Heart left ventricle (tissue), 16 donors: ENCODE measurements at regions not wholly inside any gene's neighbourhood (a gene's known extent, or its start where the extent isn't known, plus 50 kb on each side); places are given as distances from the start of the nearest gene placed in this dataset.

Experiments used
- ATAC-seq, 4 donors: fragments of 200-7000 bp; cut with Tn5 transposase; one replicate each; pipeline ENCODE4 v1.9.1; 2020 to 2022; ENCODE audit warnings: moderate library complexity in 4 of 4, mild to moderate bottlenecking in 3 of 4, moderate number of reproducible peaks in 1 of 4
- DNase-seq, 5 donors: peaks; one replicate each; pipeline ENCODE4 v3.0.0-alpha.2; 2020
- H3K27ac ChIP-seq, 12 donors: fragments of 200-600 bp; sonication (generic) in 4 of 12; one replicate each; pipeline versions ENCODE4 v1.5.0 to v1.8.0; 2016 to 2022; ENCODE audit warnings: mild to moderate bottlenecking in 2 of 12
- H3K27me3 ChIP-seq, 9 donors: fragments of 200-600 bp; sonication (generic) in 2 of 9; one replicate each; pipeline versions ENCODE4 v1.5.1 to v1.8.0; 2016 to 2022; ENCODE audit warnings: mild to moderate bottlenecking in 3 of 9
- H3K36me3 ChIP-seq, 9 donors: fragments of 200-600 bp; sonication (generic) in 2 of 9; one replicate each; pipeline versions ENCODE4 v1.5.0 to v1.8.0; 2018 to 2022; ENCODE audit warnings: mild to moderate bottlenecking in 2 of 9
- H3K4me1 ChIP-seq, 12 donors: fragments of 200-600 bp; sonication (generic) in 4 of 12; one replicate each; pipeline versions ENCODE4 v1.5.0 to v1.8.0; 2016 to 2022; ENCODE audit warnings: mild to moderate bottlenecking in 3 of 12
- H3K4me3 ChIP-seq, 12 donors: fragments of 200-600 bp; sonication (generic) in 4 of 12; one replicate each; pipeline versions ENCODE4 v1.5.0 to v1.8.0; 2017 to 2022; ENCODE audit warnings: mild to moderate bottlenecking in 9 of 12, moderate library complexity in 4 of 12
- H3K9me3 ChIP-seq, 12 donors: fragments of 200-600 bp; sonication (generic) in 4 of 12; one replicate each; pipeline versions ENCODE4 v1.5.0 to v1.8.0; 2016 to 2022; ENCODE audit warnings: mild to moderate bottlenecking in 1 of 12
- POLR2A ChIP-seq, 2 donors: fragments of 450-650 bp; IDR thresholded peaks; one replicate each; pipeline ENCODE4 v1.6.1; 2017; ENCODE audit warnings: antibody characterized with exemption in 2 of 2, mild to moderate bottlenecking in 2 of 2, moderate library complexity in 2 of 2
- WGBS, 4 donors: extraction: QIAGEN DNeasy Blood & Tissue Kit in 2 of 4; methylation state at CpG; one replicate each; pipeline versions ENCODE4 v1.1.5 to v1.1.7; 2013 to 2018; 5-methylcytosine and 5-hydroxymethylcytosine counted together
- intact Hi-C, 10 donors: fragments of 100-400 bp; cut with DNase I; formaldehyde crosslinking; loops; one replicate each; pipeline versions ENCODE4 v1.11.1 to v1.14.2; 2022
- TF ChIP-seq, protein P1 (sequence below), 12 donors: fragments of 200-600 bp; sonication (generic) in 4 of 12; IDR thresholded peaks; one replicate each; pipeline versions ENCODE4 v1.5.0 to v1.8.0; 2018 to 2022; ENCODE audit warnings: antibody characterized with exemption in 12 of 12, mild to moderate bottlenecking in 5 of 12
- donor health status: ischemic (EF 13 %, LVEDD 7.1; RV severe dilation, severe dysfunction).
- donor health status: healthy with polysubstance abuse.
- donor health status: DM: no; HTN: yes; CAD: no.
- donor health status: DM: no; HTN: no; CAD: no.
- donor health status: ischemic (EF 25% LVEDD 6.9; RV normal size, moderate dysfunction).
- donor health status: ischemic (EF 25% LVEDD 5.7; RV mildly dilated, moderate dysfunction).
- donor health status: healthy.
- donor health status: DM: yes; HTN: yes; CAD: no.
- donor health status: ischemic (EF 35%, LVEDD 5.7; RV mildly dilated, moderate dysfunction).
- donor health status: nonischemic (EF 11% LVEDD 7.7; RV severe dilation, severe dysfunction).
- donor health status: DM: yes; HTN: yes; CAD: no.
- donor health status: PGD.
- donor health status: ischemic (EF 29% LVEDD 5.4; RV normal size, mild dysfunction).
- donor health status: nonischemic (EF 23%, LVEDD 6.1; RV moderate dilation, normal function).

DNA sequence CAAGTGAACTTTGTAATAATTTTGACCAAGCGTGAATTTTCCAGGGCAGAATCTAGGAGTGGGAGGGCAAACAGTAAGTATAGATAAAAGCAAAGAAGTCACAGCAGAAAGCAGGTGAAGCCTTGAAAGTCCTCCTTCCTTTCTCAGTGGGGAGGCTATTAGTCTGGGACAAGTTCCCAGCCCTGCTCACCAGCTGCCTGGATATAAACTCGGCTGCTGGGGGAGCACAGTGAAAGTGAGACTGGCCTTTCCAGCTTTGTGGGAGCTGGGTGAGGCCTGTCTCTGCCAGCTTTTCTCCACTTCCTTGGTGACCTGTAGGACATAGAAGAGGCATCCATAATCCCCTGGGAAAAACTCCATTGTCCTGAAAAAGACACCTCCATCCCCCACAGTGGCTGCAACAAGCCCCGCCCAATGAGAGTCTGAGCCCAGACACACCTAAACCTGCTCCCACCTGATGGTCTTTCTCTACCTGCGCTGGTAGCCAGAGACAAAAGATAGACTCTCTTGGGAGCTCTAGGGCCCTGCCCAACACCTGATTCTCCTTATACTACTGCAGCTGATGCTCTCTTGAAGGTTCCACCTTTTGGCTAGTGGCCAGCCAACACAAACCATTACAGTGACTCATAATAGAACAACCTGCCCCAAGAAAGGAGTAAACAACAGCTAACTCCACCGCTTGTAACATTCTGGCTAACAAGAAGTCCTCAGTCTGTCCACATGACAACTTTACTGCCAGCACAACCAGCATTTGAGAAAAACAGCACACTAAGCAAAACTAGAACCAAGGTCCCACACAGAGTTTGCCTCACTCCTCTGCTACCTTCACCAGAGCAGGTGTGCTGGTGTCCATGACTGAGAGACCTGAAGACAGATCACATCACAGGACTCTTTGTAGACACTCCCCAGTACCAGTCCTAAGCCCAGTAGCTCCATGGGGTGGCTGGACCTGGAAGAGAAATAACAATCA lies 252.2 kb upstream of the SLITRK6 start:
- H3K36me3 ChIP-seq, result no peaks in the 10 kb centered on the region
- H3K4me3 ChIP-seq, result no peak overlapping the region
- ATAC-seq (no peak), DNase-seq (no peak)
- H3K9me3 ChIP-seq, result peaks cover 0 to 12% (median 0%) of the 10 kb centered on the region in 12 donors
- no peak overlapping the region for H3K27ac ChIP-seq
- 69 to 81% (median 75%) methylated on average over 4 to 5 of the region's 5 CpGs for WGBS, 4 donors
- no peaks in the 10 kb centered on the region for H3K4me1 ChIP-seq
- H3K27me3 ChIP-seq, result no peaks in the 10 kb centered on the region
- intact Hi-C loops, result no loop called here
- TF ChIP-seq POLR2A (IDR thresholded peaks at IDR 0.05), result no peak
- TF ChIP-seq, protein P1, sequence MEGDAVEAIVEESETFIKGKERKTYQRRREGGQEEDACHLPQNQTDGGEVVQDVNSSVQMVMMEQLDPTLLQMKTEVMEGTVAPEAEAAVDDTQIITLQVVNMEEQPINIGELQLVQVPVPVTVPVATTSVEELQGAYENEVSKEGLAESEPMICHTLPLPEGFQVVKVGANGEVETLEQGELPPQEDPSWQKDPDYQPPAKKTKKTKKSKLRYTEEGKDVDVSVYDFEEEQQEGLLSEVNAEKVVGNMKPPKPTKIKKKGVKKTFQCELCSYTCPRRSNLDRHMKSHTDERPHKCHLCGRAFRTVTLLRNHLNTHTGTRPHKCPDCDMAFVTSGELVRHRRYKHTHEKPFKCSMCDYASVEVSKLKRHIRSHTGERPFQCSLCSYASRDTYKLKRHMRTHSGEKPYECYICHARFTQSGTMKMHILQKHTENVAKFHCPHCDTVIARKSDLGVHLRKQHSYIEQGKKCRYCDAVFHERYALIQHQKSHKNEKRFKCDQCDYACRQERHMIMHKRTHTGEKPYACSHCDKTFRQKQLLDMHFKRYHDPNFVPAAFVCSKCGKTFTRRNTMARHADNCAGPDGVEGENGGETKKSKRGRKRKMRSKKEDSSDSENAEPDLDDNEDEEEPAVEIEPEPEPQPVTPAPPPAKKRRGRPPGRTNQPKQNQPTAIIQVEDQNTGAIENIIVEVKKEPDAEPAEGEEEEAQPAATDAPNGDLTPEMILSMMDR (IDR thresholded peaks at IDR 0.05), result no peak

DNA sequence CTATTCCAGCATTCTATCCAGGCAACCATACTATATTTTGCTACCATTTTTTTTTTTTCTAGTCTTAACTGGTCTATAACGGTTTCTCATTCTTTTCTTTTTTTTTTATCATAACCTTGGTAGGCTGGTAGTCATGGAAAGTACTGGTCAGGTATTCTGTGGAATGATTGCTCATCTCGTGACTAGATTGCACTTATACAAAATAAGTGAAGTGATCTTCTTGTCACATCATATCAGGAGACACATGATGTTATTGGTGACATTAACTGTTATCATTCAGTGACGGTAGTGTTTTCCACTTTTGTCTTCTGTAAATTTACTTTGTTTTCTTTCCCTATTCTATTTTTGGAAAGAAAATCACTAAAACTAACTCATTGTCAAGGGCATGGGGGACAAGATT lies 239.3 kb upstream of the SLITRK6 start:
- DNase-seq, result no peak
- Histone ChIP-seq H3K27ac (no peak overlapping the region), H3K4me1 (no peaks in the 10 kb centered on the region), H3K36me3 (no peaks in the 10 kb centered on the region), H3K4me3 (no peak overlapping the region), H3K27me3 (no peaks in the 10 kb centered on the region), H3K9me3 (peaks cover 0 to 21% (median 0%) of the 10 kb centered on the region in 12 donors)
- intact Hi-C loops, result no loop called here
- TF ChIP-seq POLR2A (IDR thresholded peaks at IDR 0.05), result no peak
- TF ChIP-seq, protein P1 (IDR thresholded peaks at IDR 0.05), result no peak
- no peak for ATAC-seq
- 54 to 65% (median 58%) methylated on average over 3 of the region's 3 CpGs for WGBS, 4 donors

DNA sequence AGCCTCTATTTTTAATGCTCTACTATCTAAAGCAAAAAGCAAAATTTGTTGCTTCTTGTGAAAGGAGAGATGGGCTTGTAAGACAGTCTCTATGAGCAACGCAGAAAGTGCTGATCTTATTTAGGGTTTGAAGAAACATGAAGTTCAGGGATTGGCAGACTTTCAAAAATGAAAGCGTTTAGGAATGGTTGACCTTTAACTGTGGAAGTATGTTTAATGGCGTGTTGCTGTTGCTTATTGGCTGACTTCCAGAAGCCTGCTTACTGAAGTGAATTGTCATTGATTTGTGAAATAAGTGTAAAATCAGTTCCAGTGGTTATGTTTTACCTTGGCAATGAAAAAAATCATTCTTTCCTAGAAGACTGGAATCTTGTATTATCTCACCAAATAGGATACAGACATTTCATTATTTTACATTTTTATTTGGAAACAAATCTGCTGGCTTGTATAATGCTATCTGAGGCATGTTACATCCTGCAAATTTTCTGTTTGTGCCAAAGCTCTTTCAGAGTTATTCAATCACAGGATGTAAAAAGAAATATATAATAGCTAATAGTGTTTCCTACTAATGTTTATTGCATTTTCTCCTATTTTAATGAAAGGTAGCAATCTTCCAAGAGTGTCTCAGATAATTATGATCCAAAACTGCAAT lies 221.3 kb upstream of the SLITRK6 start:
- TF ChIP-seq, protein P1 (IDR thresholded peaks at IDR 0.05), result no peak
- no peak for TF ChIP-seq POLR2A (IDR thresholded peaks at IDR 0.05)
- WGBS, 4 donors, result 3 to 8% (median 5%) methylated on average over 3 of the region's 3 CpGs
- intact Hi-C loops, result no loop called here
- ATAC-seq, result no peak
- peaks cover 0 to 7% (median 0%) of the 10 kb centered on the region in 12 donors for H3K9me3 ChIP-seq
- no peaks in the 10 kb centered on the region for H3K27me3 ChIP-seq
- H3K36me3 ChIP-seq, result no peaks in the 10 kb centered on the region
- no peak overlapping the region for H3K4me3 ChIP-seq
- DNase-seq, result no peak
- H3K4me1 ChIP-seq, result peaks cover 0 to 5% (median 0%) of the 10 kb centered on the region in 12 donors
- H3K27ac ChIP-seq, result no peak overlapping the region

DNA sequence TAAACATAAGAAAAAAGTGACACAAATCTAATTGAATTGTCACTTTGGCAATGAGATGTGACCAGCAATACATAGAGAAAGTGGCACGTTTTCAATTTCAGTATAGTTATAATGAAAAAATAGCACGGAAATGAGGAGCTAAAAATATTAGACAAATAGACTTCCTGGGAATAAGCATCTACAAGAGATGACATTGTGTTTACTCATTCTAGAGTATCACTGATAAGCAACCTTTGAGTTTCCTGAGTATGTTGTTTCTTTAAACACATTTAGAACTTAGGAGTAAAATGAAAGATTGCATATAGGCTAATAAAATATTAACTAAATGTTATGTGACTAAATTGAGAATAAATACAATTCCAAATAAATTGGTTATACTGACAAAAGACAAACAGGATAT lies 207.1 kb upstream of the SLITRK6 start:
- ATAC-seq (no peak), DNase-seq (no peak)
- TF ChIP-seq POLR2A (IDR thresholded peaks at IDR 0.05), result no peak
- TF ChIP-seq, protein P1 (IDR thresholded peaks at IDR 0.05), result no peak
- intact Hi-C loops, result no loop called here
- Histone ChIP-seq H3K4me1 (no peaks in the 10 kb centered on the region), H3K27me3 (no peaks in the 10 kb centered on the region), H3K36me3 (no peaks in the 10 kb centered on the region), H3K27ac (no peak overlapping the region), H3K9me3 (peaks cover 0 to 4% (median 0%) of the 10 kb centered on the region in 12 donors), H3K4me3 (no peak overlapping the region)
- WGBS, 4 donors, result 19 to 33% (median 30%) methylated on average over 2 of the region's 2 CpGs
